Stomach (tissue), 4 donors: ENCODE measurements at regions not wholly inside any gene's neighbourhood (a gene's known extent, or its start where the extent isn't known, plus 50 kb on each side); places are given as distances from the start of the nearest gene placed in this dataset.

Experiments
- CTCF ChIP-seq, 7 experiments: fragments of 450-650 bp in 4 of 7; fragments of 200-600 bp in 3 of 7; sonication (generic) in 3 of 7; IDR thresholded peaks; one replicate each; pipeline ENCODE4 v1.5.1; 2016 to 2019; ENCODE audit warnings: antibody characterized with exemption in 7 of 7, control low read depth in 2 of 7, mild to moderate bottlenecking in 1 of 7
- EP300 ChIP-seq: sonication (generic); formaldehyde crosslinking; IDR thresholded peaks from one replicate; pipeline ENCODE4 v1.6.1; 2017; ENCODE audit warnings: antibody characterized with exemption
- POLR2A ChIP-seq, 4 donors: fragments of 450-650 bp; IDR thresholded peaks; one replicate each; pipeline ENCODE4 v1.6.1; 2016; ENCODE audit warnings: antibody characterized with exemption in 4 of 4, control low read depth in 2 of 4, mild to moderate bottlenecking in 1 of 4, moderate library complexity in 1 of 4
- POLR2AphosphoS5 ChIP-seq, 3 donors: sonication (generic); formaldehyde crosslinking; IDR thresholded peaks; one replicate each; pipeline ENCODE4 v1.6.1; 2016; ENCODE audit warnings: antibody characterized with exemption in 3 of 3

- no peak for TF ChIP-seq POLR2A (IDR thresholded peaks at IDR 0.05)
- no peak for TF ChIP-seq CTCF (IDR thresholded peaks at IDR 0.05)
- no peak for TF ChIP-seq EP300
- no peak for TF ChIP-seq POLR2AphosphoS5 (IDR thresholded peaks at IDR 0.05)
Measured at GRCh38 chr11:56906683-56907148, 82.0 kb upstream of the OR5AK2 start.
